Suprapubic skin (tissue), 4 donors: ENCODE measurements at regions not wholly inside any gene's neighbourhood (a gene's known extent, or its start where the extent isn't known, plus 50 kb on each side); places are given as distances from the start of the nearest gene placed in this dataset.

Experiments used
- DNase-seq, 2 donors: peaks; one replicate each; pipeline ENCODE4 v3.0.0-alpha.2; 2019; ENCODE audit warnings: low spot score in 2 of 2
- H3K27ac ChIP-seq: fragments of 200-600 bp; sonication (generic); one replicate; pipeline ENCODE4 v1.5.1; 2019
- H3K27me3 ChIP-seq: fragments of 200-600 bp; sonication (generic); one replicate; pipeline ENCODE4 v1.5.1; 2019
- H3K36me3 ChIP-seq: fragments of 200-600 bp; sonication (generic); one replicate; pipeline ENCODE4 v1.5.1; 2019
- H3K4me1 ChIP-seq: fragments of 200-600 bp; sonication (generic); one replicate; pipeline ENCODE4 v1.5.1; 2019
- H3K4me3 ChIP-seq: fragments of 200-600 bp; sonication (generic); one replicate; pipeline ENCODE4 v1.5.1; 2019; ENCODE audit warnings: mild to moderate bottlenecking
- H3K9me3 ChIP-seq: fragments of 200-600 bp; sonication (generic); one replicate; pipeline ENCODE4 v1.5.1; 2019
- EP300 ChIP-seq: sonication (generic); formaldehyde crosslinking; IDR thresholded peaks from one replicate; pipeline ENCODE4 v1.6.1; 2017; ENCODE audit warnings: antibody characterized with exemption
- POLR2A ChIP-seq, 2 donors: fragments of 450-650 bp; IDR thresholded peaks; one replicate each; pipeline ENCODE4 v1.6.1; 2017; ENCODE audit warnings: antibody characterized with exemption in 2 of 2, mild to moderate bottlenecking in 2 of 2, moderate library complexity in 2 of 2
- POLR2AphosphoS5 ChIP-seq, 3 donors: sonication (generic); formaldehyde crosslinking; IDR thresholded peaks; one replicate each; pipeline ENCODE4 v1.6.1; 2017; ENCODE audit warnings: antibody characterized with exemption in 3 of 3
- WGBS: methylation state at CpG from one replicate; pipeline ENCODE4 v1.1.5; 2018; 5-methylcytosine and 5-hydroxymethylcytosine counted together
- TF ChIP-seq, protein P1 (sequence below), 2 donors: fragments of 200-600 bp in 1 of 2; fragments of 450-650 bp in 1 of 2; sonication (generic) in 1 of 2; IDR thresholded peaks; one replicate each; pipeline ENCODE4 v1.5.1; 2016 to 2019; ENCODE audit warnings: antibody characterized with exemption in 2 of 2, mild to moderate bottlenecking in 1 of 2, moderate library complexity in 1 of 2

DNA sequence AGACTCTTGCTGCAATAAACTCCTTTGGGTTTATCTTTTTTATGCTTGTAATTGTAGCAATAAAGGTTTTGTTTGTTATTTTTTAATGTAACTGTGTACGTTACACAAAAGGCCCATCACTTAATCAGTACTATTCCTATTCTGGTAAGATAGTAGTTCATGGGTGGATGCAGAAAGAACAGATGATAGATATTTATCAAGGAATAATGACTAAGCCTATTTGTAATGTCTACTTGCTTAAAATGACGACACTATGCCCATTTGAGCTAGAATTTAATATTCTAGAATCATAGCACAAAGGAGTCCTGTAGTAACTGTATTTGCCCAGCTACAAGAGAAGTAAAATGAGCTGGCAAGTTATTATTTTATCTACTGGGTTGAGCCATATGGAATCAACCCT is 235.4 kb upstream of the DYNLRB2 start:
- TF ChIP-seq POLR2AphosphoS5 (IDR thresholded peaks at IDR 0.05) (no peak), POLR2A (IDR thresholded peaks at IDR 0.05) (no peak), EP300 (no peak)
- TF ChIP-seq, protein P1, sequence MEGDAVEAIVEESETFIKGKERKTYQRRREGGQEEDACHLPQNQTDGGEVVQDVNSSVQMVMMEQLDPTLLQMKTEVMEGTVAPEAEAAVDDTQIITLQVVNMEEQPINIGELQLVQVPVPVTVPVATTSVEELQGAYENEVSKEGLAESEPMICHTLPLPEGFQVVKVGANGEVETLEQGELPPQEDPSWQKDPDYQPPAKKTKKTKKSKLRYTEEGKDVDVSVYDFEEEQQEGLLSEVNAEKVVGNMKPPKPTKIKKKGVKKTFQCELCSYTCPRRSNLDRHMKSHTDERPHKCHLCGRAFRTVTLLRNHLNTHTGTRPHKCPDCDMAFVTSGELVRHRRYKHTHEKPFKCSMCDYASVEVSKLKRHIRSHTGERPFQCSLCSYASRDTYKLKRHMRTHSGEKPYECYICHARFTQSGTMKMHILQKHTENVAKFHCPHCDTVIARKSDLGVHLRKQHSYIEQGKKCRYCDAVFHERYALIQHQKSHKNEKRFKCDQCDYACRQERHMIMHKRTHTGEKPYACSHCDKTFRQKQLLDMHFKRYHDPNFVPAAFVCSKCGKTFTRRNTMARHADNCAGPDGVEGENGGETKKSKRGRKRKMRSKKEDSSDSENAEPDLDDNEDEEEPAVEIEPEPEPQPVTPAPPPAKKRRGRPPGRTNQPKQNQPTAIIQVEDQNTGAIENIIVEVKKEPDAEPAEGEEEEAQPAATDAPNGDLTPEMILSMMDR (IDR thresholded peaks at IDR 0.05) = no peak
- Histone ChIP-seq H3K27ac (no peak overlapping the region), H3K27me3 (no peaks in the 10 kb centered on the region), H3K4me1 (no peaks in the 10 kb centered on the region), H3K4me3 (no peak overlapping the region), H3K36me3 (no peaks in the 10 kb centered on the region), H3K9me3 (no peaks in the 10 kb centered on the region)
- 70% methylated on average over 2 of the region's 2 CpGs for WGBS
- DNase-seq = no peak

DNA sequence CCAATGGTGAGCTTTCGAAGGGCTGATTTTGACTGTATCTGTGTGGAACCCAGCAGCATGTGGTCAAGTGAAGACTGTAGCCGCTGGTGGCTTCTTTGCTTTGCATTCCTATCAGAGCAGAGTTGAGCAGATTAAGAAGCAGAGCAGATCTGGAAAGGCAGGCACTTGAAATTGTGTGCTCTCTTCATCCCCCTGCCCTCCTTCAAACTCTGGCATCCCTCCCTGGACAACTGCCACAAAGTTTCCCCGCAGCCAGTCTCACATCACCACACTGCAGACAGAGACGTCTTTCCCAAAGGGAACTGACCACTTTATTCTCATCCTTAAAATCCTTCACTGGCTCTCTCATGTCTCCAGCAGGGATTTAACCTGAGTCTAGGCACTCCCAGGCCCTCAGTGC is 237.1 kb upstream of the DYNLRB2 start:
- no peak overlapping the region for H3K27ac ChIP-seq
- 64% methylated on average over 4 of the region's 4 CpGs for WGBS
- no peak for DNase-seq
- no peaks in the 10 kb centered on the region for H3K27me3 ChIP-seq
- H3K4me3 ChIP-seq = no peak overlapping the region
- H3K36me3 ChIP-seq = no peaks in the 10 kb centered on the region
- TF ChIP-seq EP300 (no peak), POLR2AphosphoS5 (IDR thresholded peaks at IDR 0.05) (no peak), POLR2A (IDR thresholded peaks at IDR 0.05) (no peak)
- TF ChIP-seq, protein P1 (IDR thresholded peaks at IDR 0.05) = no peak
- H3K9me3 ChIP-seq = no peaks in the 10 kb centered on the region
- H3K4me1 ChIP-seq = no peaks in the 10 kb centered on the region

DNA sequence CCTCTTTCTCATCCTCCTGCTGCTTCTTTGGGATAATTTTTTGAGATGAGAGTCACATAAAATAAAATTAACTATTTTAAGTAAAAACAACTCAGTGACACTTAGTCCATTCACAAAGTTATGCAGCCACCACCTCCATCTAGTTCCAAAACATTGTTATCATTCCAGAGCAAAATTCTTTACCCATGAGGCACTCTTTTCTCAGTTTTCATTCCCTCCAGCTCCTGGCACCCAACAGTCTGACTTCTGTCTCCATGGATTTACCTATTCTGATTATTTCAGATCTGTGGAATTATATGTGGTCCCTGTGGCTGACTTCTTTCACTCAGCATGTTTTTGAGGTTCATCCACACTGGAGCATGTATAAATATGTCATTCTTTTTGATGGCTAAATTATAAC is 239.9 kb upstream of the DYNLRB2 start:
- no peak overlapping the region for H3K27ac ChIP-seq
- H3K27me3 ChIP-seq = no peaks in the 10 kb centered on the region
- no peak for DNase-seq
- H3K4me3 ChIP-seq = no peak overlapping the region
- H3K4me1 ChIP-seq = no peaks in the 10 kb centered on the region
- no peaks in the 10 kb centered on the region for H3K9me3 ChIP-seq
- H3K36me3 ChIP-seq = no peaks in the 10 kb centered on the region
- no peak for TF ChIP-seq POLR2AphosphoS5 (IDR thresholded peaks at IDR 0.05)
- TF ChIP-seq EP300 = no peak
- TF ChIP-seq, protein P1 (IDR thresholded peaks at IDR 0.05) = no peak
- TF ChIP-seq POLR2A (IDR thresholded peaks at IDR 0.05) = no peak

DNA sequence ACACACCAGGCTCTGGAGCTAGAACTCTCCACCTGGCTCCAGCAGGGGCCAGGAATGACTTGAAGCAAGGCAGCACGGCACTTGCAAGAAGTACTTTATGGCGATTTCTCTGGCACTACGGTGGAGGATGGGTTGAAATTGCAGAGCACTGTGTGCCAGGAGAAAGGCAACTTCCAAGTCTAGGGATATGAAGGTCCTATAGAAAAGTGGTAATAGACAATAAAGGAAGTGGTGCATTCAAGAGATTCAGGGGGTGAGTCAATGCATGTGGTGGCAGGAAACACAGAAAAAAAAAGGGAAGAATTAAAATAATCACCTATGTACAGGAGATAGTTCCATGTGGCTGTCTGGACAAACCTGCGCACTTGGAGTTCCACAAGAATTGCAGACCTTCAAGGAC is 240.3 kb upstream of the DYNLRB2 start:
- H3K27me3 ChIP-seq = no peaks in the 10 kb centered on the region
- H3K4me3 ChIP-seq = no peak overlapping the region
- no peaks in the 10 kb centered on the region for H3K4me1 ChIP-seq
- TF ChIP-seq EP300 (no peak), POLR2A (IDR thresholded peaks at IDR 0.05) (no peak), POLR2AphosphoS5 (IDR thresholded peaks at IDR 0.05) (no peak)
- TF ChIP-seq, protein P1 (IDR thresholded peaks at IDR 0.05) = no peak
- no peak overlapping the region for H3K27ac ChIP-seq
- H3K9me3 ChIP-seq = no peaks in the 10 kb centered on the region
- 82% methylated on average over 4 of the region's 4 CpGs for WGBS
- no peak for DNase-seq
- no peaks in the 10 kb centered on the region for H3K36me3 ChIP-seq

DNA sequence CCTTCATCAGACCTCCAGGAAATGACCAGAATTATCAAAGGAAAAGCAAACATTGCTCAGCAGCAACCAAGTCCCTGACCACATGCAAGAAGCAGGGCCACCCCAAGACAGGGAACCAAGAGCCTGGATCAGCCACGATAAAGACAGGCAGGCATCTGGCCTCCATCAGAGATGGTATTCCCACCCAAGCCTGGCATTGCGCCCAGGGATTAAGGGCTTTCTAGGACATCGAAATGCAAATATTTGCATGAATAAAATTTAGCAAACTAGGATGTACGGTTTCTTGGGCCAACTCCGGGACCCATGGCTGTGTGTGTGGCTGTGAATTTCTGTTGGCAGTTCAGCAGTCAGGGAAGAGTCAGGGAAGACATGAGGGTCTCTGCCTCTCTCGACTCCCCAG is 241.4 kb upstream of the DYNLRB2 start:
- no peaks in the 10 kb centered on the region for H3K27me3 ChIP-seq

More for the DNA sequence above, 241.4 kb upstream of the DYNLRB2 start:
- no peaks in the 10 kb centered on the region for H3K4me1 ChIP-seq
- no peaks in the 10 kb centered on the region for H3K9me3 ChIP-seq
- no peaks in the 10 kb centered on the region for H3K36me3 ChIP-seq
- H3K4me3 ChIP-seq = no peak overlapping the region
- H3K27ac ChIP-seq = no peak overlapping the region
- WGBS = 61% methylated on average over 5 of the region's 6 CpGs
- no peak for TF ChIP-seq POLR2AphosphoS5 (IDR thresholded peaks at IDR 0.05)
- TF ChIP-seq POLR2A (IDR thresholded peaks at IDR 0.05) = no peak
- no peak for TF ChIP-seq EP300
- TF ChIP-seq, protein P1 (IDR thresholded peaks at IDR 0.05) = no peak
- no peak for DNase-seq
